ENCODE measurements at regions not wholly inside any gene's neighbourhood (a gene's known extent, or its start where the extent isn't known, plus 50 kb on each side); places are given as distances from the start of the nearest gene placed in this dataset.

GRCh38 chr20:52515877-52516276 lies 324.3 kb upstream of the ZFP64 start:
- no peak overlapping the region for H3K27ac ChIP-seq

GRCh38 chr20:52500157-52500556 lies 308.6 kb upstream of the ZFP64 start:
- Histone ChIP-seq H3K9me3 (peaks cover 0 to 16% (median 1%) of the 10 kb centered on the region in 8 donors), H3K27ac (no peak overlapping the region), H3K36me3 (no peaks in the 10 kb centered on the region), H3K27me3 (replicated peaks in 1 of 7) (peaks cover 0 to 8% (median 0%) of the 10 kb centered on the region in 7 donors), H3K4me1 (no peaks in the 10 kb centered on the region), H3K4me3 (no peak overlapping the region)
- intact Hi-C loops (cut with DNase I; ENCODE audit: low total_unique reads) = no loop called here
- WGBS, 5 donors = 51 to 73% (median 71%) methylated on average over 4 of the region's 4 CpGs
- DNase-seq = no peak
- TF ChIP-seq POLR2A (IDR thresholded peaks at IDR 0.05) (no peak), POLR2AphosphoS5 (IDR thresholded peaks at IDR 0.05) (no peak), CTCF (IDR thresholded peaks at IDR 0.05 in 8 of 11, conservative IDR thresholded peaks at IDR 0.05 in 3 of 11) (no peak)

More at GRCh38 chr20:52515877-52516276, 324.3 kb upstream of the ZFP64 start:
- no peaks in the 10 kb centered on the region for H3K27me3 ChIP-seq (replicated peaks in 1 of 7)
- DNase-seq = no peak
- 51 to 65% (median 63%) methylated on average over 2 of the region's 2 CpGs for WGBS, 5 donors
- peaks cover 0 to 12% (median 5%) of the 10 kb centered on the region in 8 donors for H3K9me3 ChIP-seq
- H3K36me3 ChIP-seq = no peaks in the 10 kb centered on the region
- TF ChIP-seq POLR2A (IDR thresholded peaks at IDR 0.05) (no peak), CTCF (IDR thresholded peaks at IDR 0.05 in 8 of 11, conservative IDR thresholded peaks at IDR 0.05 in 3 of 11) (no peak), POLR2AphosphoS5 (IDR thresholded peaks at IDR 0.05) (no peak)
- H3K4me1 ChIP-seq = no peaks in the 10 kb centered on the region
- intact Hi-C loops (cut with DNase I; ENCODE audit: low total_unique reads) = no loop called here
- no peak overlapping the region for H3K4me3 ChIP-seq

GRCh38 chr20:52497731-52498130 lies 306.2 kb upstream of the ZFP64 start:
- intact Hi-C loops (cut with DNase I; ENCODE audit: low total_unique reads) = no loop called here
- no peaks in the 10 kb centered on the region for H3K36me3 ChIP-seq
- DNase-seq = no peak
- no peaks in the 10 kb centered on the region for H3K9me3 ChIP-seq
- TF ChIP-seq POLR2AphosphoS5 (IDR thresholded peaks at IDR 0.05) (no peak), CTCF (IDR thresholded peaks at IDR 0.05 in 8 of 11, conservative IDR thresholded peaks at IDR 0.05 in 3 of 11) (no peak), POLR2A (IDR thresholded peaks at IDR 0.05) (no peak)
- 84 to 95% (median 86%) methylated on average over 3 of the region's 3 CpGs for WGBS, 5 donors
- no peak overlapping the region for H3K4me3 ChIP-seq
- peaks cover 0 to 16% (median 0%) of the 10 kb centered on the region in 7 donors for H3K27me3 ChIP-seq (replicated peaks in 1 of 7)
- peaks cover 0 to 8% (median 0%) of the 10 kb centered on the region in 6 donors for H3K4me1 ChIP-seq
- H3K27ac ChIP-seq = no peak overlapping the region

GRCh38 chr20:52496191-52496590 lies 304.6 kb upstream of the ZFP64 start:
- Histone ChIP-seq H3K27me3 (replicated peaks in 1 of 7) (peaks cover 0 to 16% (median 0%) of the 10 kb centered on the region in 7 donors), H3K36me3 (no peaks in the 10 kb centered on the region), H3K9me3 (peaks cover 0 to 4% (median 0%) of the 10 kb centered on the region in 8 donors), H3K4me3 (no peak overlapping the region), H3K27ac (no peak overlapping the region), H3K4me1 (peaks cover 0 to 9% (median 0%) of the 10 kb centered on the region in 6 donors)
- WGBS, 5 donors = 83 to 90% (median 85%) methylated on average over 3 of the region's 3 CpGs
- intact Hi-C loops (cut with DNase I; ENCODE audit: low total_unique reads) = no loop called here
- TF ChIP-seq CTCF (IDR thresholded peaks at IDR 0.05 in 8 of 11, conservative IDR thresholded peaks at IDR 0.05 in 3 of 11) (no peak), POLR2AphosphoS5 (IDR thresholded peaks at IDR 0.05) (no peak), POLR2A (IDR thresholded peaks at IDR 0.05) (no peak)
- DNase-seq = no peak

All from spleen (tissue), 11 donors.